H9 (cell line): ENCODE measurements at regions not wholly inside any gene's neighbourhood (a gene's known extent, or its start where the extent isn't known, plus 50 kb on each side); places are given as distances from the start of the nearest gene placed in this dataset.

ENCODE experiments used
- DNase-seq: peaks from one replicate; pipeline ENCODE4 v3.0.0-alpha.2; 2017
- H2AFZ ChIP-seq: one replicate; pipeline ENCODE4 v1.6.1; 2013; ENCODE audit warnings: mild to moderate bottlenecking, low read length, control low read depth, moderate library complexity
- H2AK5ac ChIP-seq: 2 replicates; pipeline ENCODE4 v1.6.1; 2013; ENCODE audit warnings: low read length, control low read depth, mixed read lengths; ENCODE audit not compliant: insufficient read length
- H2BK120ac ChIP-seq: one replicate; pipeline ENCODE4 v1.6.1; 2013; ENCODE audit warnings: low read depth, mild to moderate bottlenecking, low read length, control low read depth, inconsistent platforms; ENCODE audit not compliant: poor library complexity, severe bottlenecking
- H2BK12ac ChIP-seq: 2 replicates; pipeline ENCODE4 v1.6.1; 2013; ENCODE audit warnings: low read length, control low read depth, mixed read lengths, low read depth; ENCODE audit not compliant: insufficient read length
- H2BK15ac ChIP-seq: 2 replicates; pipeline ENCODE4 v1.6.1; 2013; ENCODE audit warnings: low read depth, low read length, control low read depth
- H2BK20ac ChIP-seq: one replicate; pipeline ENCODE4 v1.6.1; 2013; ENCODE audit warnings: low read depth, mild to moderate bottlenecking, low read length, control low read depth, inconsistent platforms; ENCODE audit not compliant: poor library complexity, severe bottlenecking
- H2BK5ac ChIP-seq: 2 replicates; pipeline ENCODE4 v1.6.1; 2013; ENCODE audit warnings: low read length, control low read depth, mixed read lengths; ENCODE audit not compliant: insufficient read length
- H3K14ac ChIP-seq: 2 replicates; pipeline ENCODE4 v1.6.1; 2013; ENCODE audit warnings: low read length, control low read depth; ENCODE audit not compliant: insufficient read depth
- H3K18ac ChIP-seq: 2 replicates; pipeline ENCODE4 v1.6.1; 2013; ENCODE audit warnings: low read depth, mild to moderate bottlenecking, mixed read lengths, low read length, control low read depth; ENCODE audit not compliant: insufficient read length
- H3K23ac ChIP-seq: 2 replicates; pipeline ENCODE4 v1.6.1; 2013; ENCODE audit warnings: low read length, control low read depth, mixed read lengths, low read depth; ENCODE audit not compliant: insufficient read length
- H3K23me2 ChIP-seq: 2 replicates; pipeline ENCODE4 v1.6.1; 2013; ENCODE audit warnings: low read depth, mild to moderate bottlenecking, mixed read lengths, low read length, control low read depth; ENCODE audit not compliant: insufficient read length, poor library complexity, severe bottlenecking
- H3K27ac ChIP-seq: 2 replicates; pipeline ENCODE4 v1.5.1; 2013; ENCODE audit warnings: low read length, control low read depth, mixed read lengths, low read depth; ENCODE audit not compliant: insufficient read length
- H3K27me3 ChIP-seq: 2 replicates; pipeline ENCODE4 v1.6.1; 2013; ENCODE audit warnings: low read length, control low read depth, inconsistent platforms; ENCODE audit not compliant: insufficient read depth
- H3K4ac ChIP-seq: 2 replicates; pipeline ENCODE4 v1.6.1; 2013; ENCODE audit warnings: low read depth, mild to moderate bottlenecking, control low read depth, inconsistent platforms, low read length, moderate library complexity
- H3K4me1 ChIP-seq: 2 replicates; pipeline ENCODE4 v1.6.1; 2013; ENCODE audit warnings: low read length, control low read depth, inconsistent platforms; ENCODE audit not compliant: insufficient read depth
- H3K4me2 ChIP-seq: 2 replicates; pipeline ENCODE4 v1.6.1; 2013; ENCODE audit warnings: low read length, control low read depth, mixed read lengths; ENCODE audit not compliant: insufficient read length, insufficient read depth
- H3K56ac ChIP-seq: 2 replicates; pipeline ENCODE4 v1.6.1; 2013; ENCODE audit warnings: low read depth, mild to moderate bottlenecking, mixed read lengths, low read length, control low read depth; ENCODE audit not compliant: insufficient read length
- H3K79me1 ChIP-seq: 2 replicates; pipeline ENCODE4 v1.6.1; 2013; ENCODE audit warnings: low read depth, mild to moderate bottlenecking, moderate library complexity, low read length, control low read depth, inconsistent platforms; ENCODE audit not compliant: insufficient read depth, poor library complexity, severe bottlenecking
- H3K79me2 ChIP-seq: 2 replicates; pipeline ENCODE4 v1.6.1; 2013; ENCODE audit warnings: low read length, control low read depth, inconsistent platforms; ENCODE audit not compliant: insufficient read depth
- H3K9ac ChIP-seq: 2 replicates; pipeline ENCODE4 v1.6.1; 2013; ENCODE audit warnings: low read length, control low read depth, mixed read lengths; ENCODE audit not compliant: insufficient read length; ENCODE audit errors: extremely low read depth
- H3K9me3 ChIP-seq: one replicate; pipeline ENCODE4 v1.6.1; 2013; ENCODE audit warnings: low read depth, low read length, inconsistent platforms; ENCODE audit not compliant: control insufficient read depth
- H3T11ph ChIP-seq: one replicate; pipeline ENCODE4 v1.6.1; 2013; ENCODE audit warnings: mild to moderate bottlenecking, low read length, control low read depth, inconsistent platforms
- H4K20me1 ChIP-seq: one replicate; pipeline ENCODE4 v1.6.1; 2013; ENCODE audit not compliant: control insufficient read depth, insufficient read length, insufficient read depth
- H4K5ac ChIP-seq: 2 replicates; pipeline ENCODE4 v1.6.1; 2013; ENCODE audit warnings: low read depth, mild to moderate bottlenecking, mixed read lengths, low read length, control low read depth; ENCODE audit not compliant: insufficient read length
- H4K8ac ChIP-seq: replicated peaks from 2 replicates; pipeline ENCODE4 v1.6.1; 2013; ENCODE audit warnings: low read length, control low read depth, mixed read lengths, low read depth; ENCODE audit not compliant: insufficient read length
- H4K91ac ChIP-seq: 2 replicates; pipeline ENCODE4 v1.6.1; 2013; ENCODE audit warnings: low read depth, mild to moderate bottlenecking, moderate library complexity, mixed read lengths, low read length, control low read depth; ENCODE audit not compliant: insufficient read length
- H3K27ac Mint-ChIP-seq, 3 experiments: 2 replicates in 2 of 3; 3 replicates in 1 of 3; pipeline ENCODE4 v1.8.0; 2020 to 2021; ENCODE audit warnings: mixed read lengths in 3 of 3, mild to moderate bottlenecking in 1 of 3, moderate library complexity in 1 of 3
- H3K27me3 Mint-ChIP-seq: 2 replicates; pipeline ENCODE4 v1.8.0; 2021; ENCODE audit warnings: low read depth, mild to moderate bottlenecking, moderate library complexity, mixed read lengths
- H3K36me3 Mint-ChIP-seq, 3 experiments: 2 replicates in 2 of 3; 3 replicates in 1 of 3; pipeline ENCODE4 v1.8.0; 2020 to 2021; ENCODE audit warnings: low read depth in 3 of 3, mixed read lengths in 3 of 3; ENCODE audit not compliant: insufficient read depth in 1 of 3
- H3K4me1 Mint-ChIP-seq, 2 experiments: 2 replicates each; pipeline ENCODE4 v1.8.0; 2020; ENCODE audit warnings: mixed read lengths in 2 of 2
- H3K4me3 Mint-ChIP-seq, 2 experiments: 2 replicates in 1 of 2; 3 replicates in 1 of 2; pipeline ENCODE4 v1.8.0; 2020 to 2021; ENCODE audit warnings: mild to moderate bottlenecking in 2 of 2, mixed read lengths in 2 of 2, moderate library complexity in 1 of 2
- H3K9me3 Mint-ChIP-seq, 2 experiments: 2 replicates in 1 of 2; 3 replicates in 1 of 2; pipeline ENCODE4 v1.8.0; 2020; ENCODE audit warnings: mild to moderate bottlenecking in 2 of 2, mixed read lengths in 2 of 2, moderate library complexity in 1 of 2
- TF ChIP-seq, protein P1 (sequence below): fragments of 200-600 bp; sonication (generic); conservative IDR thresholded peaks from 3 replicates; pipeline ENCODE4 v1.8.0; 2021; ENCODE audit warnings: antibody characterized with exemption, mild to moderate bottlenecking

- Histone ChIP-seq H3K79me1 (no peaks in the 10 kb centered on the region), H2BK5ac (no peak overlapping the region), H3K56ac (no peak overlapping the region), H4K5ac (no peak overlapping the region), H3K23me2 (no peaks in the 10 kb centered on the region), H4K8ac (no peak overlapping the region), H2AFZ (no peak overlapping the region), H2BK20ac (no peak overlapping the region), H3T11ph (no peak overlapping the region), H3K23ac (no peak overlapping the region), H3K27me3 (peaks cover 31% of the 10 kb centered on the region; the same call in 1 of the 2 replicates), H3K14ac (no peak overlapping the region), H4K20me1 (no peaks in the 10 kb centered on the region), H3K79me2 (no peaks in the 10 kb centered on the region), H3K18ac (no peak overlapping the region), H3K4me1 (no peaks in the 10 kb centered on the region), H2BK15ac (no peak overlapping the region), H2BK120ac (no peak overlapping the region), H3K9me3 (no peaks in the 10 kb centered on the region), H2BK12ac (no peak overlapping the region), H3K9ac (no peak overlapping the region), H2AK5ac (no peak overlapping the region), H3K4ac (no peak overlapping the region), H3K27ac (no peak overlapping the region), H3K4me2 (no peak overlapping the region), H4K91ac (no peak overlapping the region)
- Mint-ChIP-seq H3K9me3 (peaks cover 0 to 3% of the 10 kb centered on the region in 2 experiments; a peak in 1 of 5 replicates), H3K36me3 (no peaks in the 10 kb centered on the region), H3K27me3 (peaks cover 85% of the 10 kb centered on the region), H3K27ac (no peak overlapping the region), H3K4me1 (peaks cover 6 to 13% of the 10 kb centered on the region in 2 experiments; a peak in 2 of 4 replicates), H3K4me3 (no peak overlapping the region)
- TF ChIP-seq, protein P1, sequence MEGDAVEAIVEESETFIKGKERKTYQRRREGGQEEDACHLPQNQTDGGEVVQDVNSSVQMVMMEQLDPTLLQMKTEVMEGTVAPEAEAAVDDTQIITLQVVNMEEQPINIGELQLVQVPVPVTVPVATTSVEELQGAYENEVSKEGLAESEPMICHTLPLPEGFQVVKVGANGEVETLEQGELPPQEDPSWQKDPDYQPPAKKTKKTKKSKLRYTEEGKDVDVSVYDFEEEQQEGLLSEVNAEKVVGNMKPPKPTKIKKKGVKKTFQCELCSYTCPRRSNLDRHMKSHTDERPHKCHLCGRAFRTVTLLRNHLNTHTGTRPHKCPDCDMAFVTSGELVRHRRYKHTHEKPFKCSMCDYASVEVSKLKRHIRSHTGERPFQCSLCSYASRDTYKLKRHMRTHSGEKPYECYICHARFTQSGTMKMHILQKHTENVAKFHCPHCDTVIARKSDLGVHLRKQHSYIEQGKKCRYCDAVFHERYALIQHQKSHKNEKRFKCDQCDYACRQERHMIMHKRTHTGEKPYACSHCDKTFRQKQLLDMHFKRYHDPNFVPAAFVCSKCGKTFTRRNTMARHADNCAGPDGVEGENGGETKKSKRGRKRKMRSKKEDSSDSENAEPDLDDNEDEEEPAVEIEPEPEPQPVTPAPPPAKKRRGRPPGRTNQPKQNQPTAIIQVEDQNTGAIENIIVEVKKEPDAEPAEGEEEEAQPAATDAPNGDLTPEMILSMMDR: no peak
- no peak for DNase-seq
Observed at GRCh38 chr22:22121445-22121844, 123.1 kb upstream of the VPREB1 start.
